ENCODE measurements at regions not wholly inside any gene's neighbourhood (a gene's known extent, or its start where the extent isn't known, plus 50 kb on each side); places are given as distances from the start of the nearest gene placed in this dataset.

DNA sequence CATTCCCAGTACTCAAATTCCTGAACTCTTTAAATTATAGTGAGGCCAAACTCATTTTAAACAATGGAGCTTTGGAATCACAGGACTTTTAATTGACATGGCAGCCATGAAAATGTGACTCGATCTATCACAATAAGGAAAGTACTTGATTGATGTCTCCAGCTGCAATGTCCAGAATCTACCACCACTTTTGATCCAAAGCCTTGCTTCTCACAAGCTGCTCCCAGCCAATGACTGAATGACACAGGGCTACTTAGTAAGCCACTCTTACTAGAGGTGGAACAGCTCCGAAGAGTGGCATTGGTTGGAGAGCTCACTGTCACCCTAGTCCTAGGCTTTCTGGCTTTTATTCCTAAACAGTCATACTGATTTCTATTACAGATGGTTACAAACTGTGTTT is 270.1 kb downstream of the IRS1 start:
- Histone ChIP-seq H3K79me2 (ENCODE audit: control insufficient read depth, insufficient read depth, low read length) (no peaks in the 10 kb centered on the region), H3K9ac (ENCODE audit: insufficient read depth, low read length) (no peak overlapping the region), H3K9me3 (ENCODE audit: control insufficient read depth, insufficient read depth, low read depth, low read length) (no peaks in the 10 kb centered on the region), H3K27ac (ENCODE audit: insufficient read depth, low read length) (no peak overlapping the region), H2AFZ (ENCODE audit: low read length) (no peak overlapping the region), H3K4me1 (ENCODE audit: control insufficient read depth, extremely low read depth, insufficient read depth, low read length) (peaks cover 2% of the 10 kb centered on the region), H3K4me2 (ENCODE audit: extremely low read depth, insufficient read depth, low read length) (no peak overlapping the region), H3K4me3 (replicated peaks in 1 of 4; ENCODE audit: control extremely low read depth in 1 of 4, insufficient read depth in 1 of 4, low read depth in 3 of 4, low read length in 4 of 4) (no peak overlapping the region), H3K27me3 (ENCODE audit: control insufficient read depth, insufficient read depth, low read length) (no peaks in the 10 kb centered on the region), H3K36me3 (ENCODE audit: control insufficient read depth, insufficient read depth, low read length) (no peaks in the 10 kb centered on the region), H4K20me1 (ENCODE audit: control insufficient read depth, extremely low read depth, insufficient read depth, low read length) (no peaks in the 10 kb centered on the region)
- DNase-seq (ENCODE audit: low read depth in 2 of 2): no peak
- TF ChIP-seq EZH2 (IDR thresholded peaks at IDR 0.05; ENCODE audit: low read length, missing control alignments): no peak
- TF ChIP-seq, protein P1, sequence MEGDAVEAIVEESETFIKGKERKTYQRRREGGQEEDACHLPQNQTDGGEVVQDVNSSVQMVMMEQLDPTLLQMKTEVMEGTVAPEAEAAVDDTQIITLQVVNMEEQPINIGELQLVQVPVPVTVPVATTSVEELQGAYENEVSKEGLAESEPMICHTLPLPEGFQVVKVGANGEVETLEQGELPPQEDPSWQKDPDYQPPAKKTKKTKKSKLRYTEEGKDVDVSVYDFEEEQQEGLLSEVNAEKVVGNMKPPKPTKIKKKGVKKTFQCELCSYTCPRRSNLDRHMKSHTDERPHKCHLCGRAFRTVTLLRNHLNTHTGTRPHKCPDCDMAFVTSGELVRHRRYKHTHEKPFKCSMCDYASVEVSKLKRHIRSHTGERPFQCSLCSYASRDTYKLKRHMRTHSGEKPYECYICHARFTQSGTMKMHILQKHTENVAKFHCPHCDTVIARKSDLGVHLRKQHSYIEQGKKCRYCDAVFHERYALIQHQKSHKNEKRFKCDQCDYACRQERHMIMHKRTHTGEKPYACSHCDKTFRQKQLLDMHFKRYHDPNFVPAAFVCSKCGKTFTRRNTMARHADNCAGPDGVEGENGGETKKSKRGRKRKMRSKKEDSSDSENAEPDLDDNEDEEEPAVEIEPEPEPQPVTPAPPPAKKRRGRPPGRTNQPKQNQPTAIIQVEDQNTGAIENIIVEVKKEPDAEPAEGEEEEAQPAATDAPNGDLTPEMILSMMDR (conservative IDR thresholded peaks at IDR 0.05 in 1 of 2, IDR thresholded peaks at IDR 0.05 in 1 of 2; ENCODE audit: low read depth in 1 of 2, low read length in 2 of 2): no peak

DNA sequence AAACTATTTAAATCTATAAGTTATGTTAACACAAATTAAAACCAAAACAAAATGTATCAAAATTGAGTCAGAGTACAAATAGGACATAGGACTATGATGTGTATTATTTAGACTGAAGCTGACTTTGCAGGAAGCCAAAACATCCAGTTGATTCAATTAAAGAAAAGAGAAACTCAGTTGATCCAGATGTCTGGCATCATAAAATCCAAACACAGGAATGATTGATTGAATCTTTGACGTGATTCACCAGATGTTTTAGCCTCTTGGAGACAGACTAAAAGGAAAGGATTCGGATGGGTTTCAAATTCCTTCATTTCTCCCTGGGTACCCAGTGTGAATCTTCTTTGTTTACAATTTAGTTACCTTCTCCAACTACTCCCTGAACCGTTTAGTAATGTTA is 272.9 kb downstream of the IRS1 start:
- no peaks in the 10 kb centered on the region for H3K27me3 ChIP-seq (ENCODE audit: control insufficient read depth, insufficient read depth, low read length)
- no peak overlapping the region for H2AFZ ChIP-seq (ENCODE audit: low read length)
- no peaks in the 10 kb centered on the region for H3K9me3 ChIP-seq (ENCODE audit: control insufficient read depth, insufficient read depth, low read depth, low read length)
- no peak overlapping the region for H3K27ac ChIP-seq (ENCODE audit: insufficient read depth, low read length)
- no peaks in the 10 kb centered on the region for H4K20me1 ChIP-seq (ENCODE audit: control insufficient read depth, extremely low read depth, insufficient read depth, low read length)
- H3K4me2 ChIP-seq (ENCODE audit: extremely low read depth, insufficient read depth, low read length): no peak overlapping the region
- DNase-seq (ENCODE audit: low read depth in 2 of 2): peak in 1 of 2 donors; percentile 85
- H3K4me3 ChIP-seq (replicated peaks in 1 of 4; ENCODE audit: control extremely low read depth in 1 of 4, insufficient read depth in 1 of 4, low read depth in 3 of 4, low read length in 4 of 4): no peak overlapping the region
- H3K79me2 ChIP-seq (ENCODE audit: control insufficient read depth, insufficient read depth, low read length): no peaks in the 10 kb centered on the region
- no peaks in the 10 kb centered on the region for H3K36me3 ChIP-seq (ENCODE audit: control insufficient read depth, insufficient read depth, low read length)
- no peak for TF ChIP-seq EZH2 (IDR thresholded peaks at IDR 0.05; ENCODE audit: low read length, missing control alignments)
- TF ChIP-seq, protein P1 (conservative IDR thresholded peaks at IDR 0.05 in 1 of 2, IDR thresholded peaks at IDR 0.05 in 1 of 2; ENCODE audit: low read depth in 1 of 2, low read length in 2 of 2): no peak
- peaks cover 5% of the 10 kb centered on the region for H3K4me1 ChIP-seq (ENCODE audit: control insufficient read depth, extremely low read depth, insufficient read depth, low read length)
- no peak overlapping the region for H3K9ac ChIP-seq (ENCODE audit: insufficient read depth, low read length)

GRCh38 chr2:226524381-226524843 is 275.2 kb downstream of the IRS1 start:
- no peaks in the 10 kb centered on the region for H4K20me1 ChIP-seq (ENCODE audit: control insufficient read depth, extremely low read depth, insufficient read depth, low read length)
- peak overlapping the region; percentile 64 for H3K27ac ChIP-seq (ENCODE audit: insufficient read depth, low read length)
- no peaks in the 10 kb centered on the region for H3K79me2 ChIP-seq (ENCODE audit: control insufficient read depth, insufficient read depth, low read length)
- no peaks in the 10 kb centered on the region for H3K36me3 ChIP-seq (ENCODE audit: control insufficient read depth, insufficient read depth, low read length)
- H3K4me3 ChIP-seq (replicated peaks in 1 of 4; ENCODE audit: control extremely low read depth in 1 of 4, insufficient read depth in 1 of 4, low read depth in 3 of 4, low read length in 4 of 4): no peak overlapping the region
- H3K4me1 ChIP-seq (ENCODE audit: control insufficient read depth, extremely low read depth, insufficient read depth, low read length): peaks cover 5% of the 10 kb centered on the region
- H3K9me3 ChIP-seq (ENCODE audit: control insufficient read depth, insufficient read depth, low read depth, low read length): no peaks in the 10 kb centered on the region
- TF ChIP-seq EZH2 (IDR thresholded peaks at IDR 0.05; ENCODE audit: low read length, missing control alignments): no peak
- peak; percentile 86 to 98 for DNase-seq (ENCODE audit: low read depth in 2 of 2)
- peak overlapping the region; percentile 63 for H2AFZ ChIP-seq (ENCODE audit: low read length)
- no peak overlapping the region for H3K4me2 ChIP-seq (ENCODE audit: extremely low read depth, insufficient read depth, low read length)
- H3K27me3 ChIP-seq (ENCODE audit: control insufficient read depth, insufficient read depth, low read length): no peaks in the 10 kb centered on the region
- no peak overlapping the region for H3K9ac ChIP-seq (ENCODE audit: insufficient read depth, low read length)
